HepG2 (cell line): ENCODE measurements at regions not wholly inside any gene's neighbourhood (a gene's known extent, or its start where the extent isn't known, plus 50 kb on each side); places are given as distances from the start of the nearest gene placed in this dataset.

Experiments used
- BHLHE40 ChIP-seq: IDR thresholded peaks from 2 replicates; pipeline ENCODE4 v1.6.1; 2011; ENCODE audit warnings: low read length, improper control_type of control experiment
- CTCF ChIP-seq: sonication (generic); formaldehyde crosslinking; IDR thresholded peaks from 2 replicates; pipeline ENCODE4 v1.5.0; 2020; ENCODE audit warnings: mild to moderate bottlenecking, missing genetic modification reagents, moderate library complexity
- E2F1 ChIP-seq: sonication (generic); formaldehyde crosslinking; IDR thresholded peaks from 2 replicates; pipeline ENCODE4 v1.5.0; 2020; ENCODE audit warnings: missing genetic modification reagents
- ELF3 ChIP-seq: IDR thresholded peaks from 2 replicates; pipeline ENCODE4 v1.6.1; 2016; ENCODE audit warnings: missing genetic modification reagents, missing compliant biosample characterization
- FOXJ3 ChIP-seq: sonication (generic); formaldehyde crosslinking; IDR thresholded peaks from 2 replicates; pipeline ENCODE4 v1.4.0; 2020; ENCODE audit warnings: missing genetic modification reagents, mild to moderate bottlenecking, borderline replicate concordance
- POLR2A ChIP-seq, 2 experiments: IDR thresholded peaks; 2 replicates each; pipeline ENCODE4 v1.6.1; 2011; ENCODE audit warnings: low read depth in 2 of 2, low read length in 2 of 2, mild to moderate bottlenecking in 1 of 2, moderate library complexity in 1 of 2; ENCODE audit not compliant: insufficient read depth in 1 of 2
- REST ChIP-seq, 2 experiments: IDR thresholded peaks; 2 replicates each; pipeline ENCODE4 v1.6.1; 2011 to 2012; ENCODE audit warnings: low read length in 2 of 2, borderline replicate concordance in 1 of 2, low read depth in 1 of 2, mild to moderate bottlenecking in 1 of 2, moderate library complexity in 1 of 2
- RXRA ChIP-seq: sonication (generic); formaldehyde crosslinking; IDR thresholded peaks from 2 replicates; pipeline ENCODE4 v1.5.1; 2020; ENCODE audit warnings: missing genetic modification reagents
- SNRNP70 ChIP-seq: fragments of 200-400 bp; formaldehyde crosslinking; IDR thresholded peaks from 2 replicates; pipeline ENCODE4 v1.6.1; 2017; ENCODE audit warnings: mild to moderate bottlenecking, low read depth, low read length, moderate library complexity
- SRF ChIP-seq: IDR thresholded peaks from 2 replicates; pipeline ENCODE4 v1.6.1; 2011; ENCODE audit warnings: mild to moderate bottlenecking, low read depth, low read length, moderate library complexity
- TCF12 ChIP-seq, 2 experiments: fragments of 450-650 bp in 1 of 2; sonication (generic) in 1 of 2; formaldehyde crosslinking in 1 of 2; IDR thresholded peaks; 2 replicates each; pipeline versions ENCODE4 v1.6.1 to v1.8.0; 2017 to 2022; ENCODE audit warnings: antibody characterized with exemption in 1 of 2, mild to moderate bottlenecking in 1 of 2, missing genetic modification reagents in 1 of 2, moderate library complexity in 1 of 2
- ZBTB33 ChIP-seq: sonication (generic); formaldehyde crosslinking; IDR thresholded peaks from 2 replicates; pipeline ENCODE4 v1.4.0; 2020; ENCODE audit warnings: missing genetic modification reagents

GRCh38 chr4:100789991-100790390 is 272.2 kb upstream of the EMCN start:
- TF ChIP-seq RXRA (CRISPR knock-in tag) (no peak), SRF (no peak), SNRNP70 (no peak), CTCF (no peak), POLR2A (IDR thresholded peaks at IDR 0.05; ENCODE audit: insufficient read depth in 1 of 2, low read depth in 2 of 2, low read length in 2 of 2) (no peak), TCF12 (IDR thresholded peaks at IDR 0.05) (no peak), TCF12 (CRISPR knock-in tag; IDR thresholded peaks at IDR 0.05) (no peak), REST (IDR thresholded peaks at IDR 0.05; ENCODE audit: borderline replicate concordance in 1 of 2, low read depth in 1 of 2, low read length in 2 of 2) (no peak), FOXJ3 (CRISPR knock-in tag) (no peak), E2F1 (CRISPR knock-in tag) (no peak), ZBTB33 (CRISPR knock-in tag) (no peak), BHLHE40 (no peak), ELF3 (CRISPR knock-in tag) (no peak)
